Caco-2 (cell line): ENCODE measurements at regions not wholly inside any gene's neighbourhood (a gene's known extent, or its start where the extent isn't known, plus 50 kb on each side); places are given as distances from the start of the nearest gene placed in this dataset.

Source experiments
- BruUV-seq: library from RNA; stranded (reverse); fragments of 400-500 nt; replicated peaks from 2 replicates; lab custom pipeline; 2021; lab: Mats Ljungman, UMichigan
- CTCF ChIA-PET: fragments of 300-600 bp; sonication (Branson Sonifier 250); formaldehyde crosslinking; loops from one replicate; lab custom pipeline; 2022; ENCODE audit warnings: antibody characterized with exemption; lab: Charles Lee
- POLR2A ChIA-PET: fragments of 300-600 bp; sonication (Branson Sonifier 250); formaldehyde crosslinking; loops from one replicate; lab custom pipeline; 2022; ENCODE audit warnings: antibody characterized with exemption; lab: Charles Lee
- DNase-seq, 2 experiments: peaks; one replicate each; pipeline versions ENCODE4 v3.0.0 to v3.0.0-alpha.2; 2020 to 2022
- H3K27me3 ChIP-seq: replicated peaks from 2 replicates; pipeline ENCODE4 v1.6.0; 2011; ENCODE audit warnings: low read length; ENCODE audit not compliant: control insufficient read depth, insufficient read depth
- H3K36me3 ChIP-seq: 2 replicates; pipeline ENCODE4 v1.5.1; 2011; ENCODE audit warnings: low read length; ENCODE audit not compliant: control insufficient read depth, insufficient read depth
- H3K4me1 ChIP-seq: fragments of 250-450 bp; sonication (Bioruptor Pico); 2 replicates; pipeline ENCODE4 v1.5.1; 2020; ENCODE audit warnings: mild to moderate bottlenecking
- H3K4me3 ChIP-seq: 2 replicates; pipeline ENCODE4 v1.5.1; 2011; ENCODE audit warnings: low read depth, mild to moderate bottlenecking, control low read depth, low read length
- H3K9me3 ChIP-seq: fragments of 250-450 bp; sonication (Bioruptor Pico); 2 replicates; pipeline ENCODE4 v1.5.1; 2020; ENCODE audit warnings: mild to moderate bottlenecking, moderate library complexity
- H3K27ac Mint-ChIP-seq: one replicate; pipeline ENCODE4 v1.8.0; 2022; ENCODE audit warnings: mixed read lengths; ENCODE audit not compliant: unreplicated experiment
- H3K27me3 Mint-ChIP-seq: one replicate; pipeline ENCODE4 v1.8.0; 2022; ENCODE audit warnings: mixed read lengths; ENCODE audit not compliant: insufficient read depth, unreplicated experiment
- H3K36me3 Mint-ChIP-seq: one replicate; pipeline ENCODE4 v1.8.0; 2022; ENCODE audit warnings: mild to moderate bottlenecking, mixed read lengths; ENCODE audit not compliant: insufficient read depth, unreplicated experiment
- H3K4me1 Mint-ChIP-seq: one replicate; pipeline ENCODE4 v1.8.0; 2022; ENCODE audit warnings: low read depth, mixed read lengths; ENCODE audit not compliant: unreplicated experiment
- H3K4me3 Mint-ChIP-seq: one replicate; pipeline ENCODE4 v1.8.0; 2022; ENCODE audit warnings: mild to moderate bottlenecking, moderate library complexity, mixed read lengths; ENCODE audit not compliant: unreplicated experiment
- H3K9me3 Mint-ChIP-seq: one replicate; pipeline ENCODE4 v1.8.0; 2022; ENCODE audit warnings: mixed read lengths; ENCODE audit not compliant: unreplicated experiment
- intact Hi-C: fragments of 100-400 bp; cut with micrococcal nuclease; formaldehyde crosslinking; loops from one replicate; pipeline ENCODE4 v1.10.0; 2022; ENCODE audit not compliant: unreplicated experiment
- TF ChIP-seq, protein P1 (sequence below), 2 experiments: fragments of 200-600 bp in 1 of 2; IDR thresholded peaks; 1 replicate in 1 of 2; 2 replicates in 1 of 2; pipeline versions ENCODE4 v1.5.1 to v1.8.0; 2011 to 2022; ENCODE audit warnings: antibody characterized with exemption in 1 of 2, control low read depth in 1 of 2, inconsistent platforms in 1 of 2, low read depth in 1 of 2, low read length in 1 of 2, mild to moderate bottlenecking in 1 of 2, moderate library complexity in 1 of 2; ENCODE audit not compliant: insufficient read depth in 1 of 2, severe bottlenecking in 1 of 2, unreplicated experiment in 1 of 2

DNA sequence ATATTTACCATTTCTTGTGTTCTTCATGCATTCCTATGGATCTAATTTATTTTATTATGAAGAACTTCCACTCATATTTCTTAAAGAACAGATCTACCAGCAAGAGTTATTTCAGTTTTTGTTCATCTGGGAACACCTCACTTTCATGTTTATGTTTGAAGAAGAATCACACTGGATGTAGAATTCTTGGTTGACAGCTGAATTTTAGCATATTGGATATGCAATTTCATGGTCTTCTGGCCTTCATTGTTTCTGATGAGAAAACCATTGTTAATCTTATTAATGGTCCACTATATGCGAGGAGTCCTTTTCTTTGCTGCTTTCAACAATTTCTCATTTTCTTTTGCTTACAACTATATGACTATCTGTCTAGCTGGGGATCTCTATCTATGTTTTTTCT is 189.2 kb downstream of the UXS1 start:
- Histone ChIP-seq H3K4me3 (no peak overlapping the region), H3K4me1 (no peaks in the 10 kb centered on the region), H3K9me3 (peaks cover 38% of the 10 kb centered on the region), H3K27me3 (no peaks in the 10 kb centered on the region), H3K36me3 (no peaks in the 10 kb centered on the region)
- intact Hi-C loops: no loop called here
- Mint-ChIP-seq H3K27ac (no peak overlapping the region), H3K4me1 (no peaks in the 10 kb centered on the region), H3K27me3 (peaks cover 4% of the 10 kb centered on the region), H3K9me3 (peaks cover 50% of the 10 kb centered on the region), H3K4me3 (no peak overlapping the region), H3K36me3 (no peaks in the 10 kb centered on the region)
- TF ChIP-seq, protein P1, sequence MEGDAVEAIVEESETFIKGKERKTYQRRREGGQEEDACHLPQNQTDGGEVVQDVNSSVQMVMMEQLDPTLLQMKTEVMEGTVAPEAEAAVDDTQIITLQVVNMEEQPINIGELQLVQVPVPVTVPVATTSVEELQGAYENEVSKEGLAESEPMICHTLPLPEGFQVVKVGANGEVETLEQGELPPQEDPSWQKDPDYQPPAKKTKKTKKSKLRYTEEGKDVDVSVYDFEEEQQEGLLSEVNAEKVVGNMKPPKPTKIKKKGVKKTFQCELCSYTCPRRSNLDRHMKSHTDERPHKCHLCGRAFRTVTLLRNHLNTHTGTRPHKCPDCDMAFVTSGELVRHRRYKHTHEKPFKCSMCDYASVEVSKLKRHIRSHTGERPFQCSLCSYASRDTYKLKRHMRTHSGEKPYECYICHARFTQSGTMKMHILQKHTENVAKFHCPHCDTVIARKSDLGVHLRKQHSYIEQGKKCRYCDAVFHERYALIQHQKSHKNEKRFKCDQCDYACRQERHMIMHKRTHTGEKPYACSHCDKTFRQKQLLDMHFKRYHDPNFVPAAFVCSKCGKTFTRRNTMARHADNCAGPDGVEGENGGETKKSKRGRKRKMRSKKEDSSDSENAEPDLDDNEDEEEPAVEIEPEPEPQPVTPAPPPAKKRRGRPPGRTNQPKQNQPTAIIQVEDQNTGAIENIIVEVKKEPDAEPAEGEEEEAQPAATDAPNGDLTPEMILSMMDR (IDR thresholded peaks at IDR 0.05; ENCODE audit: insufficient read depth in 1 of 2, low read depth in 1 of 2, low read length in 1 of 2, severe bottlenecking in 1 of 2, unreplicated experiment in 1 of 2): no peak
- no peak for DNase-seq
- POLR2A ChIA-PET: no interaction called here
- no TSS peak for BruUV-seq
- CTCF ChIA-PET: no interaction called here

DNA sequence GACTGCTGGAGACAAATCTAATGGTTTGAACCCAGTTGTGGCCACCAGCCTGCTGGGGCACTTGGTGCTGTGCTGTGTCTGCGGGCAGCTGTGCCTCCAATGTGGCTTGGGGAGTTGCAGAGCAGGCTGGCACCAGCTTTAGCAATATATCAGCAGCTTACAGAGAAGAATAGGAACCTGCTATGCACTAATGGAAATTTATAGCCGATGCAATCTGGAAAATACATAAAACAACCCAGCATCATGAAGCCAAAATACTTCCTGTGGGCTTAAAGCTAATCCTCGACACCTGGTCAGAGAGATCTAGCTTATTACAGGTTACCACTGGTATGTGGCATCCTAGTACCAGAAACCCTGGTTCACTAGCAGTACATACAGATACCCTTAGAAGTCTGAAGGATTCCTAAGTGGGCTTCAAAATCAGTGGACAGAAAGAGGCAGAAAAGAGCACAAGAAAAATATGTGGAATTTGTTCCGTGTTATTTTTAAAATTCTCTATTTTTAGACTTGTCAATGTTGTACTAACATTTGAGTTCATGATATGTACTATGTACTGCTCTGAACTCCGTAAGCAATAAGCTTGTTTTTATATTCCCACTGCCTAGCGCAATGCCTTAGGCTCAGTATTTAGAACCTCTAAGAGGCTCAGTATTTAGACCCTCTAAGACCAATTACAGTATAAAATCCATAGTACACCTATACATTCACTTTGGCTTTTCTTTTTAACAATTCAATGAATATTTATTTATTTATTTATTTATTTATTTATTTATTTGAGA is 194.7 kb downstream of the UXS1 start:
- BruUV-seq: no TSS peak
- ChIA-PET POLR2A (no interaction called here), CTCF (no interaction called here)
- no peak overlapping the region for H3K27ac Mint-ChIP-seq
- TF ChIP-seq, protein P1 (IDR thresholded peaks at IDR 0.05; ENCODE audit: insufficient read depth in 1 of 2, low read depth in 1 of 2, low read length in 1 of 2, severe bottlenecking in 1 of 2, unreplicated experiment in 1 of 2): no peak
- no peaks in the 10 kb centered on the region for H3K36me3 Mint-ChIP-seq
- H3K27me3 ChIP-seq: no peaks in the 10 kb centered on the region
- peaks cover 4% of the 10 kb centered on the region for H3K27me3 Mint-ChIP-seq
- intact Hi-C loops: no loop called here
- no peaks in the 10 kb centered on the region for H3K4me1 ChIP-seq
- H3K36me3 ChIP-seq: no peaks in the 10 kb centered on the region
- peaks cover 12% of the 10 kb centered on the region for H3K9me3 ChIP-seq
- peaks cover 20% of the 10 kb centered on the region for H3K9me3 Mint-ChIP-seq
- no peak overlapping the region for H3K4me3 ChIP-seq
- H3K4me1 Mint-ChIP-seq: no peaks in the 10 kb centered on the region
- no peak for DNase-seq
- H3K4me3 Mint-ChIP-seq: no peak overlapping the region

DNA sequence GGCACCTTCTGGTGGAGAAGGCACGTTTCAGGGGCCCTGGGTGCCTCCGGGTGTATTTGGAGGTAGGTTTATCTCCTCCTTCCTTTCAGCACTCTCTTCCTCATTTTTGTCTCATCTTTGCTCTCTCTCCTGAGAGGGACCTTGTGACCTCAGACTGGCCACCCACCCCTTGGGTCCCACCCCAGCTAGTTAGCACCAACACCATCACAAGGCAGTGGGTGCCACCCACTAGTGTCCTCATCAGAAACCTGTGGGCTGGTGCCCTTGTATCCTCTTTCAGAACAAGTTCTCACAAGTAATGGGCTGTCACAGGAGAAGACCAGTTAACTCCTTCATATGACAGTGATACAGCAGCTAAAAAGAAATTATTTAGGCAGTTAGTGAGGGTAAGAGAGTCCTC is 196.4 kb downstream of the UXS1 start:
- Histone ChIP-seq H3K9me3 (peaks cover 16% of the 10 kb centered on the region), H3K4me1 (no peaks in the 10 kb centered on the region), H3K27me3 (no peaks in the 10 kb centered on the region), H3K4me3 (no peak overlapping the region), H3K36me3 (no peaks in the 10 kb centered on the region)
- H3K4me1 Mint-ChIP-seq: no peaks in the 10 kb centered on the region
- H3K9me3 Mint-ChIP-seq: peaks cover 26% of the 10 kb centered on the region
- DNase-seq: no peak
- intact Hi-C loops: no loop called here
- POLR2A ChIA-PET: no interaction called here
- H3K36me3 Mint-ChIP-seq: no peaks in the 10 kb centered on the region
- H3K27me3 Mint-ChIP-seq: peaks cover 4% of the 10 kb centered on the region
- H3K27ac Mint-ChIP-seq: no peak overlapping the region
- TF ChIP-seq, protein P1 (IDR thresholded peaks at IDR 0.05; ENCODE audit: insufficient read depth in 1 of 2, low read depth in 1 of 2, low read length in 1 of 2, severe bottlenecking in 1 of 2, unreplicated experiment in 1 of 2): no peak
- CTCF ChIA-PET: no interaction called here
- no peak overlapping the region for H3K4me3 Mint-ChIP-seq
- BruUV-seq: no TSS peak
